ENCODE measurements at regions not wholly inside any gene's neighbourhood (a gene's known extent, or its start where the extent isn't known, plus 50 kb on each side); places are given as distances from the start of the nearest gene placed in this dataset.

- no peak for DNase-seq
Observed at GRCh38 chr9:68648971-68649370, 56.1 kb upstream of the PIP5K1B start.

DNA sequence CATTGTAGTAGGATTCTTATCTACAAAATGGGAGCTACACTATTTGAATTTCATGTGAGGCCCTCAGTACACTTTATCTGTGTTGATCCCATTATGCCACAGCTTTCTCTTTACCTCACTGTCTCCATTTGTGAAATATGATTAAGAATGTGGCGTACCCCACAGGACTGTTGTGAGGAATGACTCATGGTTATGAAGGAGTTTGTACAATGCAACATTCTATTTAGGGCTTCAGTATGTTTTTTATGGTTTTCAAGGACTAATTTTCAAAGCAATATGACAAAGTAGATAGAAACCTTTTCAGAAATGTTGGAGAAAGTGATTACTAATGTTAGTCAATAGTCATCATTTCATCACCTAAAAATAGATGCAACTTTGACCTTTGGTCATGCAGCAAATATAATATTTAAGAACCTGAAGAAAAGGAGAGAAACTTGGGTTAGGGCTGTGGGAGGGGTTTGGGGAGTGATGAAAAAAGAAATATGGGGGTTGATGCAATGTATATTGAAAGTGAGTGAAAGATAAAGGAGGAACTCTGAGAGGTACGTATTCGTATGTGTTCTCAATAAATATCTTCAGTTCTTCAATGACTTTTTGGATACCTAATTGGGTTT, 53.7 kb upstream of the PIP5K1B start:
- no peak for DNase-seq

DNA sequence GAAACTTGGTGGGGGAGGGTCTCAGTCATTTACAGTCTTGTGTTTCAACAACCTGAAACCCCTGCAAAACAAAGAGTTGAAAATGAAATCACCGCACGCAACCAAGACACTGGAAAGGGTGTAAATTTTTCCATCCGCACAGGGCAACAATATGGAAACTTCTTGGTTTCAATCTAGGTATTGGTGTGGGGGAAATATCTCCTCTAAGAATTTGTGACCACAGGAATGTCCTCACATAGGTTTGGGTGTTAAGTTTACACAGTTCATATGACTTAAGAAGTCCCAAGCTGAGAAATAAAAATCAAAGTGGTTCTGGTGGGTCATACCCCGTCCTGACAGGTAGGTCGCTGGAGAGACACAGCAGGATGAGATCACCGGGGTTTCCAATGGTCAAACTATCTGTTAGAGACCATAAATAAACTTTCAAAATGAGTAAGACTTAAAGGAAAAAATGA, 51.9 kb upstream of the PIP5K1B start:
- no peak for DNase-seq

GRCh38 chr9:68654075-68654474, 51.0 kb upstream of the PIP5K1B start:
- DNase-seq, result no peak
